H9 (cell line): ENCODE measurements at regions not wholly inside any gene's neighbourhood (a gene's known extent, or its start where the extent isn't known, plus 50 kb on each side); places are given as distances from the start of the nearest gene placed in this dataset.

Source experiments
- DNase-seq: peaks from one replicate; pipeline ENCODE4 v3.0.0-alpha.2; 2017
- H2AFZ ChIP-seq: one replicate; pipeline ENCODE4 v1.6.1; 2013; ENCODE audit warnings: mild to moderate bottlenecking, low read length, control low read depth, moderate library complexity
- H2AK5ac ChIP-seq: 2 replicates; pipeline ENCODE4 v1.6.1; 2013; ENCODE audit warnings: low read length, control low read depth, mixed read lengths; ENCODE audit not compliant: insufficient read length
- H2BK120ac ChIP-seq: one replicate; pipeline ENCODE4 v1.6.1; 2013; ENCODE audit warnings: low read depth, mild to moderate bottlenecking, low read length, control low read depth, inconsistent platforms; ENCODE audit not compliant: poor library complexity, severe bottlenecking
- H2BK12ac ChIP-seq: 2 replicates; pipeline ENCODE4 v1.6.1; 2013; ENCODE audit warnings: low read length, control low read depth, mixed read lengths, low read depth; ENCODE audit not compliant: insufficient read length
- H2BK15ac ChIP-seq: 2 replicates; pipeline ENCODE4 v1.6.1; 2013; ENCODE audit warnings: low read depth, low read length, control low read depth
- H2BK20ac ChIP-seq: one replicate; pipeline ENCODE4 v1.6.1; 2013; ENCODE audit warnings: low read depth, mild to moderate bottlenecking, low read length, control low read depth, inconsistent platforms; ENCODE audit not compliant: poor library complexity, severe bottlenecking
- H2BK5ac ChIP-seq: 2 replicates; pipeline ENCODE4 v1.6.1; 2013; ENCODE audit warnings: low read length, control low read depth, mixed read lengths; ENCODE audit not compliant: insufficient read length
- H3K14ac ChIP-seq: 2 replicates; pipeline ENCODE4 v1.6.1; 2013; ENCODE audit warnings: low read length, control low read depth; ENCODE audit not compliant: insufficient read depth
- H3K18ac ChIP-seq: 2 replicates; pipeline ENCODE4 v1.6.1; 2013; ENCODE audit warnings: low read depth, mild to moderate bottlenecking, mixed read lengths, low read length, control low read depth; ENCODE audit not compliant: insufficient read length
- H3K23ac ChIP-seq: 2 replicates; pipeline ENCODE4 v1.6.1; 2013; ENCODE audit warnings: low read length, control low read depth, mixed read lengths, low read depth; ENCODE audit not compliant: insufficient read length
- H3K23me2 ChIP-seq: 2 replicates; pipeline ENCODE4 v1.6.1; 2013; ENCODE audit warnings: low read depth, mild to moderate bottlenecking, mixed read lengths, low read length, control low read depth; ENCODE audit not compliant: insufficient read length, poor library complexity, severe bottlenecking
- H3K27ac ChIP-seq: 2 replicates; pipeline ENCODE4 v1.5.1; 2013; ENCODE audit warnings: low read length, control low read depth, mixed read lengths, low read depth; ENCODE audit not compliant: insufficient read length
- H3K27me3 ChIP-seq: 2 replicates; pipeline ENCODE4 v1.6.1; 2013; ENCODE audit warnings: low read length, control low read depth, inconsistent platforms; ENCODE audit not compliant: insufficient read depth
- H3K4ac ChIP-seq: 2 replicates; pipeline ENCODE4 v1.6.1; 2013; ENCODE audit warnings: low read depth, mild to moderate bottlenecking, control low read depth, inconsistent platforms, low read length, moderate library complexity
- H3K4me1 ChIP-seq: 2 replicates; pipeline ENCODE4 v1.6.1; 2013; ENCODE audit warnings: low read length, control low read depth, inconsistent platforms; ENCODE audit not compliant: insufficient read depth
- H3K4me2 ChIP-seq: 2 replicates; pipeline ENCODE4 v1.6.1; 2013; ENCODE audit warnings: low read length, control low read depth, mixed read lengths; ENCODE audit not compliant: insufficient read length, insufficient read depth
- H3K56ac ChIP-seq: 2 replicates; pipeline ENCODE4 v1.6.1; 2013; ENCODE audit warnings: low read depth, mild to moderate bottlenecking, mixed read lengths, low read length, control low read depth; ENCODE audit not compliant: insufficient read length
- H3K79me1 ChIP-seq: 2 replicates; pipeline ENCODE4 v1.6.1; 2013; ENCODE audit warnings: low read depth, mild to moderate bottlenecking, moderate library complexity, low read length, control low read depth, inconsistent platforms; ENCODE audit not compliant: insufficient read depth, poor library complexity, severe bottlenecking
- H3K79me2 ChIP-seq: 2 replicates; pipeline ENCODE4 v1.6.1; 2013; ENCODE audit warnings: low read length, control low read depth, inconsistent platforms; ENCODE audit not compliant: insufficient read depth
- H3K9ac ChIP-seq: 2 replicates; pipeline ENCODE4 v1.6.1; 2013; ENCODE audit warnings: low read length, control low read depth, mixed read lengths; ENCODE audit not compliant: insufficient read length; ENCODE audit errors: extremely low read depth
- H3K9me3 ChIP-seq: one replicate; pipeline ENCODE4 v1.6.1; 2013; ENCODE audit warnings: low read depth, low read length, inconsistent platforms; ENCODE audit not compliant: control insufficient read depth
- H3T11ph ChIP-seq: one replicate; pipeline ENCODE4 v1.6.1; 2013; ENCODE audit warnings: mild to moderate bottlenecking, low read length, control low read depth, inconsistent platforms
- H4K20me1 ChIP-seq: one replicate; pipeline ENCODE4 v1.6.1; 2013; ENCODE audit not compliant: control insufficient read depth, insufficient read length, insufficient read depth
- H4K5ac ChIP-seq: 2 replicates; pipeline ENCODE4 v1.6.1; 2013; ENCODE audit warnings: low read depth, mild to moderate bottlenecking, mixed read lengths, low read length, control low read depth; ENCODE audit not compliant: insufficient read length
- H4K8ac ChIP-seq: replicated peaks from 2 replicates; pipeline ENCODE4 v1.6.1; 2013; ENCODE audit warnings: low read length, control low read depth, mixed read lengths, low read depth; ENCODE audit not compliant: insufficient read length
- H4K91ac ChIP-seq: 2 replicates; pipeline ENCODE4 v1.6.1; 2013; ENCODE audit warnings: low read depth, mild to moderate bottlenecking, moderate library complexity, mixed read lengths, low read length, control low read depth; ENCODE audit not compliant: insufficient read length
- H3K27ac Mint-ChIP-seq, 3 experiments: 2 replicates in 2 of 3; 3 replicates in 1 of 3; pipeline ENCODE4 v1.8.0; 2020 to 2021; ENCODE audit warnings: mixed read lengths in 3 of 3, mild to moderate bottlenecking in 1 of 3, moderate library complexity in 1 of 3
- H3K27me3 Mint-ChIP-seq: 2 replicates; pipeline ENCODE4 v1.8.0; 2021; ENCODE audit warnings: low read depth, mild to moderate bottlenecking, moderate library complexity, mixed read lengths
- H3K36me3 Mint-ChIP-seq, 3 experiments: 2 replicates in 2 of 3; 3 replicates in 1 of 3; pipeline ENCODE4 v1.8.0; 2020 to 2021; ENCODE audit warnings: low read depth in 3 of 3, mixed read lengths in 3 of 3; ENCODE audit not compliant: insufficient read depth in 1 of 3
- H3K4me1 Mint-ChIP-seq, 2 experiments: 2 replicates each; pipeline ENCODE4 v1.8.0; 2020; ENCODE audit warnings: mixed read lengths in 2 of 2
- H3K4me3 Mint-ChIP-seq, 2 experiments: 2 replicates in 1 of 2; 3 replicates in 1 of 2; pipeline ENCODE4 v1.8.0; 2020 to 2021; ENCODE audit warnings: mild to moderate bottlenecking in 2 of 2, mixed read lengths in 2 of 2, moderate library complexity in 1 of 2
- H3K9me3 Mint-ChIP-seq, 2 experiments: 2 replicates in 1 of 2; 3 replicates in 1 of 2; pipeline ENCODE4 v1.8.0; 2020; ENCODE audit warnings: mild to moderate bottlenecking in 2 of 2, mixed read lengths in 2 of 2, moderate library complexity in 1 of 2
- CTCF ChIP-seq: fragments of 200-600 bp; sonication (generic); conservative IDR thresholded peaks from 3 replicates; pipeline ENCODE4 v1.8.0; 2021; ENCODE audit warnings: antibody characterized with exemption, mild to moderate bottlenecking
- WGBS: extraction: QIAGEN DNeasy Blood & Tissue Kit; methylation state at CpG from one replicate; pipeline ENCODE4 v1.1.7; 2013; ENCODE audit warnings: missing lambda C conversion rate, low lambda C conversion rate, mixed read lengths; ENCODE audit not compliant: insufficient read length; ENCODE audit errors: extremely low coverage; 5-methylcytosine and 5-hydroxymethylcytosine counted together

- H3K9me3 ChIP-seq: peaks cover 5% of the 10 kb centered on the region
- no peak overlapping the region for H2BK20ac ChIP-seq
- no peak overlapping the region for H4K5ac ChIP-seq
- H3K9ac ChIP-seq: no peak overlapping the region
- no peak overlapping the region for H4K91ac ChIP-seq
- Mint-ChIP-seq H3K27me3 (no peaks in the 10 kb centered on the region), H3K36me3 (no peaks in the 10 kb centered on the region), H3K4me3 (no peak overlapping the region), H3K4me1 (no peaks in the 10 kb centered on the region), H3K9me3 (no peaks in the 10 kb centered on the region; a peak in 1 of 5 replicates), H3K27ac (no peak overlapping the region)
- H2AK5ac ChIP-seq: no peak overlapping the region
- H3K18ac ChIP-seq: no peak overlapping the region
- no peak overlapping the region for H3K23ac ChIP-seq
- no peak overlapping the region for H2BK5ac ChIP-seq
- DNase-seq: no peak
- TF ChIP-seq CTCF: no peak
- no peak overlapping the region for H2BK15ac ChIP-seq
- H3K27me3 ChIP-seq: no peaks in the 10 kb centered on the region
- no peak overlapping the region for H2AFZ ChIP-seq
- no peak overlapping the region for H3K14ac ChIP-seq
- no peak overlapping the region for H3K4ac ChIP-seq
- no peaks in the 10 kb centered on the region for H4K20me1 ChIP-seq
- H3K79me1 ChIP-seq: no peaks in the 10 kb centered on the region
- no CpG with 5 or more reads among the region's 5 CpGs for WGBS
- no peak overlapping the region for H3K4me2 ChIP-seq
- no peak overlapping the region for H3T11ph ChIP-seq
- H3K27ac ChIP-seq: no peak overlapping the region
- no peaks in the 10 kb centered on the region for H3K79me2 ChIP-seq
- H2BK120ac ChIP-seq: no peak overlapping the region
- no peak overlapping the region for H3K56ac ChIP-seq
- no peaks in the 10 kb centered on the region for H3K23me2 ChIP-seq
- no peak overlapping the region for H4K8ac ChIP-seq
- no peaks in the 10 kb centered on the region for H3K4me1 ChIP-seq
- H2BK12ac ChIP-seq: no peak overlapping the region
Measured at GRCh38 chr2:14750433-14750832, 117.9 kb downstream of the LRATD1 start.
